Smooth muscle cell (in vitro differentiated cells): ENCODE measurements at regions not wholly inside any gene's neighbourhood (a gene's known extent, or its start where the extent isn't known, plus 50 kb on each side); places are given as distances from the start of the nearest gene placed in this dataset.
A peak's percentile ranks its signal among the peaks of the same experiment; 100 is the strongest.

ENCODE experiments used
- DNase-seq: peaks from one replicate; lab custom pipeline; 2025; ENCODE audit not compliant: unreplicated experiment; lab: John Stamatoyannopoulos, UW
- H2AFZ ChIP-seq: fragments of 200-600 bp; sonication (generic); 2 replicates; pipeline ENCODE4 v1.6.0; 2016; ENCODE audit warnings: antibody characterized with exemption, low read depth, mild to moderate bottlenecking
- H3F3A ChIP-seq: fragments of 200-600 bp; sonication (generic); 2 replicates; pipeline ENCODE4 v1.6.0; 2017; ENCODE audit warnings: antibody characterized with exemption, low read depth
- H3K27ac ChIP-seq: fragments of 200-600 bp; sonication (generic); 2 replicates; pipeline ENCODE4 v1.5.1; 2016; ENCODE audit warnings: low read depth, mild to moderate bottlenecking
- H3K27me3 ChIP-seq: fragments of 200-600 bp; sonication (generic); 2 replicates; pipeline ENCODE4 v1.6.1; 2016; ENCODE audit warnings: low read depth, mild to moderate bottlenecking
- H3K36me3 ChIP-seq: fragments of 200-600 bp; sonication (generic); 2 replicates; pipeline ENCODE4 v1.5.1; 2016; ENCODE audit warnings: low read depth
- H3K4me1 ChIP-seq: fragments of 200-600 bp; sonication (generic); 2 replicates; pipeline ENCODE4 v1.5.1; 2016; ENCODE audit warnings: low read depth
- H3K4me2 ChIP-seq: fragments of 200-600 bp; sonication (generic); 2 replicates; pipeline ENCODE4 v1.6.0; 2016; ENCODE audit warnings: mild to moderate bottlenecking
- H3K4me3 ChIP-seq: fragments of 200-600 bp; sonication (generic); 2 replicates; pipeline ENCODE4 v1.5.1; 2016; ENCODE audit warnings: mild to moderate bottlenecking
- H3K79me2 ChIP-seq: fragments of 200-600 bp; sonication (generic); 2 replicates; pipeline ENCODE4 v1.6.0; 2016; ENCODE audit warnings: low read depth, mild to moderate bottlenecking
- H3K9ac ChIP-seq: fragments of 200-600 bp; sonication (generic); 2 replicates; pipeline ENCODE4 v1.6.0; 2016; ENCODE audit warnings: low read depth
- H3K9me3 ChIP-seq: fragments of 200-600 bp; sonication (generic); replicated peaks from 2 replicates; pipeline ENCODE4 v1.5.1; 2016; ENCODE audit warnings: low read depth
- H4K20me1 ChIP-seq: fragments of 200-600 bp; sonication (generic); 2 replicates; pipeline ENCODE4 v1.6.0; 2016; ENCODE audit warnings: low read depth
- CTCF ChIP-seq: fragments of 200-600 bp; sonication (generic); IDR thresholded peaks from 2 replicates; pipeline ENCODE4 v1.5.1; 2017; ENCODE audit warnings: borderline replicate concordance, mild to moderate bottlenecking, antibody characterized with exemption; ENCODE audit not compliant: insufficient read depth, poor library complexity, severe bottlenecking
- WGBS: methylation state at CpG from one replicate; pipeline ENCODE4 v1.1.7; 2016; ENCODE audit warnings: low lambda C conversion rate; 5-methylcytosine and 5-hydroxymethylcytosine counted together

- Histone ChIP-seq H3K9ac (no peak overlapping the region), H3F3A (peaks cover 8% of the 10 kb centered on the region), H2AFZ (no peak overlapping the region), H3K27ac (no peak overlapping the region), H3K4me2 (no peak overlapping the region), H3K79me2 (no peaks in the 10 kb centered on the region), H4K20me1 (no peaks in the 10 kb centered on the region), H3K4me1 (no peaks in the 10 kb centered on the region), H3K36me3 (no peaks in the 10 kb centered on the region), H3K9me3 (no peaks in the 10 kb centered on the region), H3K4me3 (no peak overlapping the region), H3K27me3 (no peaks in the 10 kb centered on the region)
- TF ChIP-seq CTCF, result no peak
- DNase-seq, result no peak
- 39% methylated on average over 1 of the region's 1 CpG for WGBS
Measured at GRCh38 chr11:97962758-97963157, 1058.0 kb upstream of the CNTN5 start.

- Histone ChIP-seq H3K9me3 (no peaks in the 10 kb centered on the region), H3K36me3 (no peaks in the 10 kb centered on the region), H3F3A (peaks cover 8% of the 10 kb centered on the region), H4K20me1 (no peaks in the 10 kb centered on the region), H3K4me1 (no peaks in the 10 kb centered on the region), H3K79me2 (no peaks in the 10 kb centered on the region), H3K27me3 (no peaks in the 10 kb centered on the region), H3K9ac (no peak overlapping the region), H3K4me2 (no peak overlapping the region), H2AFZ (peak overlapping the region; percentile 38), H3K27ac (peak overlapping the region; percentile 95), H3K4me3 (no peak overlapping the region)
- TF ChIP-seq CTCF, result no peak
- WGBS, result 59% methylated on average over 8 of the region's 8 CpGs
- no peak for DNase-seq
Measured at GRCh38 chr11:97963528-97964331, 1057.0 kb upstream of the CNTN5 start.

GRCh38 chr11:97964332-97965004, 1056.3 kb upstream of the CNTN5 start:
- Histone ChIP-seq H3K4me3 (no peak overlapping the region), H4K20me1 (no peaks in the 10 kb centered on the region), H3K4me2 (no peak overlapping the region), H3K27ac (peak overlapping the region; percentile 95), H3K9me3 (no peaks in the 10 kb centered on the region), H3K79me2 (no peaks in the 10 kb centered on the region), H3K4me1 (no peaks in the 10 kb centered on the region), H3K36me3 (no peaks in the 10 kb centered on the region), H3F3A (peaks cover 8% of the 10 kb centered on the region), H3K27me3 (no peaks in the 10 kb centered on the region), H2AFZ (peak overlapping the region; percentile 38), H3K9ac (no peak overlapping the region)
- no peak for TF ChIP-seq CTCF
- no peak for DNase-seq
- WGBS, result 89% methylated on average over 3 of the region's 3 CpGs
